ENCODE measurements at regions not wholly inside any gene's neighbourhood (a gene's known extent, or its start where the extent isn't known, plus 50 kb on each side); places are given as distances from the start of the nearest gene placed in this dataset.
"Not testable (repeated sequence)": the region's sequence is repeated elsewhere in the genome, so short reads cannot be mapped to it uniquely, and the experiment has no call there.

GRCh38 chr9:101832486-101832885 lies 94.0 kb upstream of the GRIN3A start:
- no peak for TF ChIP-seq Cebpa-rat (IDR thresholded peaks at IDR 0.05)
- H3K9me3 ChIP-seq = no peaks in the 10 kb centered on the region
- no peak overlapping the region for H3K4me2 ChIP-seq
- no peaks in the 10 kb centered on the region for H3K4me1 ChIP-seq
- H4K20me1 ChIP-seq = no peaks in the 10 kb centered on the region
- no peak overlapping the region for H3K9ac ChIP-seq
- H3K27ac ChIP-seq = no peak overlapping the region
- no peaks in the 10 kb centered on the region for H3K36me3 ChIP-seq
- H3K27me3 ChIP-seq = no peaks in the 10 kb centered on the region
- no peak overlapping the region for H3K4me3 ChIP-seq

GRCh38 chr9:101821450-101821849 lies 83.0 kb upstream of the GRIN3A start:
- H3K4me2 ChIP-seq, H3K9me3 ChIP-seq, H4K20me1 ChIP-seq, H3K4me3 ChIP-seq, H3K4me1 ChIP-seq, H3K27ac ChIP-seq, H3K9ac ChIP-seq, H3K36me3 ChIP-seq, H3K27me3 ChIP-seq: not testable (repeated sequence)

GRCh38 chr9:101820983-101821382 lies 82.5 kb upstream of the GRIN3A start:
- H3K36me3 ChIP-seq, H3K4me1 ChIP-seq, H3K27me3 ChIP-seq, H3K27ac ChIP-seq, H3K9ac ChIP-seq, H3K9me3 ChIP-seq, H3K4me2 ChIP-seq, H3K4me3 ChIP-seq, H4K20me1 ChIP-seq: not testable (repeated sequence)

GRCh38 chr9:101814064-101814463 lies 75.6 kb upstream of the GRIN3A start:
- Histone ChIP-seq H3K27me3 (no peaks in the 10 kb centered on the region), H3K4me3 (no peak overlapping the region), H3K9ac (no peak overlapping the region), H3K27ac (no peak overlapping the region), H3K4me1 (no peaks in the 10 kb centered on the region), H3K36me3 (no peaks in the 10 kb centered on the region), H3K4me2 (no peak overlapping the region), H3K9me3 (no peaks in the 10 kb centered on the region), H4K20me1 (no peaks in the 10 kb centered on the region)
- no peak for TF ChIP-seq Cebpa-rat (IDR thresholded peaks at IDR 0.05)

GRCh38 chr9:101807879-101808278 lies 69.4 kb upstream of the GRIN3A start:
- H3K27me3 ChIP-seq, H3K4me3 ChIP-seq, H3K9me3 ChIP-seq, H3K36me3 ChIP-seq, H4K20me1 ChIP-seq, H3K4me2 ChIP-seq, H3K27ac ChIP-seq, H3K9ac ChIP-seq, H3K4me1 ChIP-seq: not testable (repeated sequence)

GRCh38 chr9:101796044-101796443 lies 57.6 kb upstream of the GRIN3A start:
- Histone ChIP-seq H3K9ac (no peak overlapping the region), H3K4me3 (no peak overlapping the region), H3K27me3 (no peaks in the 10 kb centered on the region), H3K4me2 (no peak overlapping the region), H4K20me1 (no peaks in the 10 kb centered on the region), H3K27ac (no peak overlapping the region), H3K4me1 (no peaks in the 10 kb centered on the region), H3K9me3 (no peaks in the 10 kb centered on the region), H3K36me3 (no peaks in the 10 kb centered on the region)
- TF ChIP-seq Cebpa-rat (IDR thresholded peaks at IDR 0.05) = no peak

- no peak overlapping the region for H3K27ac ChIP-seq
- no peaks in the 10 kb centered on the region for H3K27me3 ChIP-seq
- H3K4me2 ChIP-seq = no peak overlapping the region
- no peaks in the 10 kb centered on the region for H3K4me1 ChIP-seq
- H3K36me3 ChIP-seq = no peaks in the 10 kb centered on the region
- no peak overlapping the region for H3K4me3 ChIP-seq
- H3K9me3 ChIP-seq = no peaks in the 10 kb centered on the region
- no peak for TF ChIP-seq Cebpa-rat (IDR thresholded peaks at IDR 0.05)
- H4K20me1 ChIP-seq = no peaks in the 10 kb centered on the region
- H3K9ac ChIP-seq = no peak overlapping the region
Observed at GRCh38 chr9:101795147-101795546, 56.7 kb upstream of the GRIN3A start.

- no peaks in the 10 kb centered on the region for H3K4me1 ChIP-seq
- no peaks in the 10 kb centered on the region for H3K27me3 ChIP-seq
- H3K4me3 ChIP-seq = no peak overlapping the region
- no peaks in the 10 kb centered on the region for H4K20me1 ChIP-seq
- no peak overlapping the region for H3K9ac ChIP-seq
- no peaks in the 10 kb centered on the region for H3K36me3 ChIP-seq
- H3K9me3 ChIP-seq = no peaks in the 10 kb centered on the region
- H3K27ac ChIP-seq = no peak overlapping the region
- TF ChIP-seq Cebpa-rat (IDR thresholded peaks at IDR 0.05) = no peak
- H3K4me2 ChIP-seq = no peak overlapping the region
Observed at GRCh38 chr9:101792475-101792874, 54.0 kb upstream of the GRIN3A start.

GRCh38 chr9:101791938-101792337 lies 53.5 kb upstream of the GRIN3A start:
- H3K9ac ChIP-seq = no peak overlapping the region
- H4K20me1 ChIP-seq = no peaks in the 10 kb centered on the region
- no peak overlapping the region for H3K4me3 ChIP-seq
- no peak overlapping the region for H3K4me2 ChIP-seq
- no peaks in the 10 kb centered on the region for H3K36me3 ChIP-seq
- no peaks in the 10 kb centered on the region for H3K4me1 ChIP-seq
- no peaks in the 10 kb centered on the region for H3K27me3 ChIP-seq
- TF ChIP-seq Cebpa-rat (IDR thresholded peaks at IDR 0.05) = no peak
- H3K9me3 ChIP-seq = no peaks in the 10 kb centered on the region
- H3K27ac ChIP-seq = no peak overlapping the region

GRCh38 chr9:101791533-101791932 lies 53.1 kb upstream of the GRIN3A start:
- Histone ChIP-seq H3K4me3 (no peak overlapping the region), H3K9me3 (no peaks in the 10 kb centered on the region), H3K27ac (no peak overlapping the region), H4K20me1 (no peaks in the 10 kb centered on the region), H3K4me1 (no peaks in the 10 kb centered on the region), H3K36me3 (no peaks in the 10 kb centered on the region), H3K27me3 (no peaks in the 10 kb centered on the region), H3K4me2 (no peak overlapping the region), H3K9ac (no peak overlapping the region)
- no peak for TF ChIP-seq Cebpa-rat (IDR thresholded peaks at IDR 0.05)

Measured in BLaER1 (cell line).